Stimulated activated CD8-positive, alpha-beta memory T cell treated with anti-CD3 and anti-CD28 coated beads, Interleukin-15, amount 100 ng/mL, for 48 hours (primary cell): ENCODE measurements at regions not wholly inside any gene's neighbourhood (a gene's known extent, or its start where the extent isn't known, plus 50 kb on each side); places are given as distances from the start of the nearest gene placed in this dataset.

Experiments used
- DNase-seq, 2 donors: peaks; one replicate each; pipeline ENCODE4 v3.0.0-alpha.2; 2020; ENCODE audit warnings: low read depth in 2 of 2

- no peak for DNase-seq
Observed at GRCh38 chr1:56313560-56313959, 265.8 kb downstream of the PLPP3 start.

GRCh38 chr1:56311766-56312165, 267.6 kb downstream of the PLPP3 start:
- DNase-seq = no peak

GRCh38 chr1:56310945-56311344, 268.4 kb downstream of the PLPP3 start:
- no peak for DNase-seq

- DNase-seq = no peak
Observed at GRCh38 chr1:56309065-56309464, 270.3 kb downstream of the PLPP3 start.

GRCh38 chr1:56304975-56305374, 274.4 kb downstream of the PLPP3 start:
- DNase-seq = no peak

- DNase-seq = no peak
Observed at GRCh38 chr1:56303805-56304204, 275.6 kb downstream of the PLPP3 start.

- DNase-seq = no peak
Observed at GRCh38 chr1:56302878-56303277, 276.5 kb downstream of the PLPP3 start.

- DNase-seq = no peak
Observed at GRCh38 chr1:56301791-56302190, 277.6 kb downstream of the PLPP3 start.

- no peak for DNase-seq
Observed at GRCh38 chr1:56300836-56301235, 278.5 kb downstream of the PLPP3 start.

- DNase-seq = no peak
Observed at GRCh38 chr1:56298866-56299265, 280.5 kb downstream of the PLPP3 start.

- no peak for DNase-seq
Observed at GRCh38 chr1:56297904-56298303, 281.5 kb downstream of the PLPP3 start.

- no peak for DNase-seq
Observed at GRCh38 chr1:56297208-56297607, 282.2 kb downstream of the PLPP3 start.

- no peak for DNase-seq
Observed at GRCh38 chr1:56295949-56296929, 283.1 kb downstream of the PLPP3 start.

GRCh38 chr1:56291374-56291919, 287.9 kb downstream of the PLPP3 start:
- no peak for DNase-seq

- DNase-seq = no peak
Observed at GRCh38 chr1:56289260-56289659, 290.1 kb downstream of the PLPP3 start.

- no peak for DNase-seq
Observed at GRCh38 chr1:56287721-56288120, 291.6 kb downstream of the PLPP3 start.

GRCh38 chr1:56286956-56287355, 292.4 kb downstream of the PLPP3 start:
- no peak for DNase-seq

- DNase-seq = no peak
Observed at GRCh38 chr1:56286506-56286905, 292.9 kb downstream of the PLPP3 start.

- no peak for DNase-seq
Observed at GRCh38 chr1:56285554-56286402, 293.6 kb downstream of the PLPP3 start.

- no peak for DNase-seq
Observed at GRCh38 chr1:56284928-56285327, 294.4 kb downstream of the PLPP3 start.

GRCh38 chr1:56278061-56278460, 301.3 kb downstream of the PLPP3 start:
- DNase-seq = no peak

- DNase-seq = no peak
Observed at GRCh38 chr1:56268519-56269140, 310.7 kb downstream of the PLPP3 start.
